ENCODE measurements at regions not wholly inside any gene's neighbourhood (a gene's known extent, or its start where the extent isn't known, plus 50 kb on each side); places are given as distances from the start of the nearest gene placed in this dataset.

GRCh38 chr10:9188022-9188810 lies 1133.7 kb downstream of the GATA3 start:
- no peak for DNase-seq

- DNase-seq, result no peak
Observed at GRCh38 chr10:9189448-9189847, 1135.0 kb downstream of the GATA3 start.

GRCh38 chr10:9193120-9193519 lies 1138.6 kb downstream of the GATA3 start:
- no peak for DNase-seq

- DNase-seq, result no peak
Observed at GRCh38 chr10:9195385-9195784, 1140.9 kb downstream of the GATA3 start.

GRCh38 chr10:9198611-9199010 lies 1144.1 kb downstream of the GATA3 start:
- DNase-seq, result no peak

- DNase-seq, result no peak
Observed at GRCh38 chr10:9205558-9205957, 1151.1 kb downstream of the GATA3 start.

- DNase-seq, result peak; percentile 12
Observed at GRCh38 chr10:9209105-9209798, 1154.8 kb downstream of the GATA3 start.

GRCh38 chr10:9211228-9211627 lies 1156.7 kb downstream of the GATA3 start:
- DNase-seq, result no peak

GRCh38 chr10:9214618-9215017 lies 1160.1 kb downstream of the GATA3 start:
- DNase-seq, result no peak

- DNase-seq, result no peak
Observed at GRCh38 chr10:9215121-9215520, 1160.6 kb downstream of the GATA3 start.

GRCh38 chr10:9219860-9220259 lies 1165.4 kb downstream of the GATA3 start:
- DNase-seq, result no peak

- no peak for DNase-seq
Observed at GRCh38 chr10:9222917-9223316, 1168.4 kb downstream of the GATA3 start.

GRCh38 chr10:9227679-9228365 lies 1173.3 kb downstream of the GATA3 start:
- DNase-seq, result no peak

- DNase-seq, result no peak
Observed at GRCh38 chr10:9228771-9229170, 1174.3 kb downstream of the GATA3 start.

- no peak for DNase-seq
Observed at GRCh38 chr10:9229702-9230244, 1175.3 kb downstream of the GATA3 start.

- DNase-seq, result no peak
Observed at GRCh38 chr10:9230625-9231024, 1176.1 kb downstream of the GATA3 start.

GRCh38 chr10:9234191-9234590 lies 1179.7 kb downstream of the GATA3 start:
- DNase-seq, result no peak

- no peak for DNase-seq
Observed at GRCh38 chr10:9238041-9238440, 1183.6 kb downstream of the GATA3 start.

- DNase-seq, result no peak
Observed at GRCh38 chr10:9239298-9239697, 1184.8 kb downstream of the GATA3 start.

- DNase-seq, result no peak
Observed at GRCh38 chr10:9243941-9244411, 1189.5 kb downstream of the GATA3 start.

- DNase-seq, result no peak
Observed at GRCh38 chr10:9244864-9245263, 1190.4 kb downstream of the GATA3 start.

- no peak for DNase-seq
Observed at GRCh38 chr10:9253121-9253520, 1198.6 kb downstream of the GATA3 start.

- DNase-seq, result no peak
Observed at GRCh38 chr10:9254353-9254752, 1199.9 kb downstream of the GATA3 start.

All from NCI-H774 (cell line).